Suppressor macrophage treated with lipopolysaccharide for 4 hours (primary cell): ENCODE measurements at regions not wholly inside any gene's neighbourhood (a gene's known extent, or its start where the extent isn't known, plus 50 kb on each side); places are given as distances from the start of the nearest gene placed in this dataset.

Experiments used
- DNase-seq: peaks from one replicate; pipeline ENCODE4 v3.0.0-alpha.2; 2020

DNA sequence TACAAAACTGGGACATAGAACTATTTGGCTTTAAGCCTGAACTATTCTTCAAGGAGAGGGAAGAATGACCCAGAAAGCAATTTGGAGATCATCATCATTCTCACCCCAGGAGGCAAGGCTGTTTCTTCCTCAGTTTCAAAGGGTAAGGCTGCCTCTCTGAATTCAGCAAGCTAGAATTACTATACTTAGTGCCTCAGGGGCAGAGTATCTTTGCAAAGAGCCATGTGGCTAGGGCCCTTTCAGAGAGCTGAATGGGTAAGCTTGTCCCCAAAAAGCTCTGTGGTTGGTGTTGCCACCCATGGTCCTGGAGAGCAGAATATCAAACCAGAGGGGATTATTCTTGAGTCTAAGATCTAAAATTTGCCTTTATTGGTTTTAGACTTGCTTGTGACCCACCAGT is 720.3 kb upstream of the ARPP21 start:
- no peak for DNase-seq

DNA sequence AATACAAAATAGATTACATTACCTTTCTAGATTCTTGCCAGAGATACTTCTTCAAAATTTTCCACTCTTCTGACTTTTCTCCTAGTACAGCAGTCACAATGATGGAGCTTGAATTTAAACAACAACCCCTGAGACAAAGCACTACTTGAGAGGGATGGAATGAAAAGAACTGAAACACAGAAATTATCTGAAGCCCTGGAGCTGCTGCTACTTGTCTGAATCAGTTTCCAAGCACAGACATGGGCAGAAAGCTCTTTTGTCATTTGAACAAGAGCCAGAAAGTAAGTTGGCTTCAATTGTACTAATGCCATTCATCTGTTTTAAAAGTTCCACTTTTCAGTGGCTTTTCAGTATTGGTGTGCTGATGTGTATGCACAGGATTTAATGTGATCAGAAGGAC is 718.5 kb upstream of the ARPP21 start:
- no peak for DNase-seq

- DNase-seq = no peak
These were observed 714.4 kb upstream of the ARPP21 start for GRCh38 chr3:34924961-34925360.

GRCh38 chr3:34925851-34926250 is 713.5 kb upstream of the ARPP21 start:
- DNase-seq = no peak

GRCh38 chr3:34929036-34929435 is 710.3 kb upstream of the ARPP21 start:
- DNase-seq = no peak

DNA sequence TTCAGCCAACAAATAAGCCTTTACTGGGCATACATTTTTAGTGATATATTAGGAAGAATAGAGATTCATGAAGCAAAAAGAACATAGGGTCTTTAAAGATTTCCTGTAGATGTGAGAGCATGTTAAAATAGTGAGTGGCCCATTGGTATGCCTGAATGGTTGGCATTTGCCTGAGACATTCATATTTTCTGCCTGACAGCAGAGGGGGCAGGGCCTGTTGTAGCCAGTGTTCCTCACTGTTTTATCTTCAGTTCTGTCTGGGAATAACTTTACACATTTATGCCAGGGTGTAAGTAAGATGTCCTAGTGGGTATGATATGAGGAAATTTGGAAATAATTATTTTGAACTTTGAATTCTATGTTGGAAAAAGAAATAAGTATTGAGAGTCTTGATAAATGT is 704.7 kb upstream of the ARPP21 start:
- no peak for DNase-seq

- DNase-seq = no peak
These were observed 700.5 kb upstream of the ARPP21 start for GRCh38 chr3:34938784-34939183.

GRCh38 chr3:34942256-34942655 is 697.1 kb upstream of the ARPP21 start:
- no peak for DNase-seq

DNA sequence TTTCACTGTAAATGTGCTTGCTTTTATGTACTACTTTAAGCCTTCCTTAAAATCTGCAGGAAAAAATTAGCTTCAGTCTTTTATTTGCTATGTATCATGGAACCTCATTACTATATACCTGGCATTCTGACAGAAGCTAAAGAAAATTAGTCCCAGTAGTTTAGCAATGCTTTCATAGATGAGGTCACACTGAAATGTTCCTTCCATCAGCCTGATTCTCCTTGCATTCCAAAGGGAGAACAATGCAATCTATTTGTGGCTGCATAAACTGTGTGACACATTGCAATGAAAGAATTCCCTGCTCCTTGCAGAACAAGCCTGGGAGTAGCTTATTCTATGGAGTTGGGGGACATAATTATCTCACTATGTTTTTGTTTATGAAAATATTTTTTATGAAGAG is 691.5 kb upstream of the ARPP21 start:
- DNase-seq = no peak

DNA sequence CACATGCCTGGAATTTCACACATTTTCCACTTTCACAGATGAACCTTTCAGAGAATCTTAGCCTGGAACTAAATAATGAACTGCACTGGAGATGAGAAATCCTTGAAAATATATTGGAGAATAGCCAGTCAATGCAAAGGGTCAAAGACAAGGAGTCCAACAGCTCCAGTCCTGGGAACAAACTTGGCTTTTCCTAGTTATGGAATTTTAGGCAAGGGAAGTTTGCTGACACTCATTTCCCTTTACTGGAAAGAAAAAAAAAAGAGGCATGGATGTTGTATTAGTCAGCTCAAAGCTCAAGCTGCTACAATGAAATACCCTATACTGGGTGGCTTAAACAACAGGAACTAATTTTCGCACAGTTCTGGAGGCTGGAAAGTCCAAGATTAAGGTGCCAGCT is 690.8 kb upstream of the ARPP21 start:
- DNase-seq = no peak

DNA sequence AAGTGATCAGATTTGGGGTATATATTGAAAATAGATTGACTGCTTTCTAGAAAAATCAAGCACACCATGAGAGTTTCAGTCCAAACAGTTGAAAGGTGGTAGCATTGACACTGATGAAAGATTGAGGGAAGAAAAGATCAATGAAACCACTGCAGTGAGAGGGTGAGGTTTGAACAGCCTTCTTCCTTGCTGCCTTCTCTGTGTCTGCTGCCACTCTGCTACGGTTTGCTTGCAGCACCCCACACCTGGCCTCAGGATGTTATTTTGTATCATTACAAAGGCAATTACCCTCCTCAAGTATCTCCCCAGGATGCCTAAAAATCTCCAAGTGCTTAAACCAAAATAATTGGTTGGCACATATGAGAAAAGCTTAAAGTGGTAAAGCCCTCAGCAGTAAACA is 683.6 kb upstream of the ARPP21 start:
- no peak for DNase-seq

DNA sequence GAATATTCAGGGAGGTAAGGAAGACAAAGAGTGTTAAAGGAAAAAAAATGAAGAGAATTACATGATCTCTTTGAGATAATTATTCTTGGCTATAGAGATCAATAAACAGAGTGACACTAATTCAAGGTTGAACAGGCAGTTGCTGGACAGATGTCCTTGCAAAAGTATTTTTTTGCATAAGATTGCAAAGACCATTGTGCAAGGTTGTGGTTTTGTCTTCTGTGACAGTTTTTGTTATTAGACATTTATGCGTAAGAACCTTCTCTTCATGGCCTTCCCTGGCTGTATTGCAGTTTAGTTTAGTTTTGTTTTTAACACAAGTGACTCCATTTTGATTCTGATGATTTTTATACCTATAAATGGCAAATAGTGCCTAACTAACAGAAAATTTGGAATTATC is 682.8 kb upstream of the ARPP21 start:
- no peak for DNase-seq

- no peak for DNase-seq
These were observed 681.6 kb upstream of the ARPP21 start for GRCh38 chr3:34957677-34958076.

DNA sequence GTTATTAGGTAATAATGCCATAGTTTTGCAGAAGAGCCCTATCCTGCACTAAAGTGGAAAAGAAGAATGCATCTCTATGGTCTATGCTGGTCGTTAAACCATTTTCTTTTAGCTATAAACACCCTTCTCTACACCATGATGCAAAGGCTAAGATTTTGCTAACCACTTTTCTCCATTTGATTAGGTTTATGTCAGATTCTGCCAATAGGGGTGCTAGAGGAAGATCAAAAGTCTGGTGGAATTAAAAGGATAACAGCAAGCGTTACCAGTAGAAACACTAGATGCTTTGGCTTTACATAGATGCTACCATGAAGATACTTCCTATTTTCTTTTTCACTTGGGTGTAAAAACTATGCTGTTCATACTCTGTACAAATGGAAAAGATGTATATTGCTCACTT is 669.8 kb upstream of the ARPP21 start:
- DNase-seq = no peak

GRCh38 chr3:34972481-34972880 is 666.8 kb upstream of the ARPP21 start:
- no peak for DNase-seq

GRCh38 chr3:34973586-34973985 is 665.7 kb upstream of the ARPP21 start:
- no peak for DNase-seq

DNA sequence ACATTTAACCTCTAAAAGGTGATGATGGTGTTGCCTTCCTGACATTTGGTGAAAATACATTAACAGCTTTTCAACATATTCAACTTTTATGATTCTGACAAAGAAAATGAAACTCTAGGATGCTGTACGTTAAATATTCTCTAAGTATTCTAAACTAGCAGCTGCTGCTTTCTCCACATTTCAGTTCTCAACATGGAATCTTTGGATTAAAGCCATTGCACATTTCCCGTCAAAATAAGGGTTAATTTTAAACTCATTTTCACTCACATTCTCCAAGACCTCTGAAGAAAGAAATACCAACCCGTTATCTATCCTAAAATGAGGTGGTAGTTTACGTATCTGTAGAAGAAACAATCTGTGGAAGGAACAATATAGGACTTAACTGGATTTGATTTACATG is 655.7 kb upstream of the ARPP21 start:
- no peak for DNase-seq

- no peak for DNase-seq
These were observed 651.0 kb upstream of the ARPP21 start for GRCh38 chr3:34988296-34988695.

- DNase-seq = no peak
These were observed 643.4 kb upstream of the ARPP21 start for GRCh38 chr3:34995796-34996430.

DNA sequence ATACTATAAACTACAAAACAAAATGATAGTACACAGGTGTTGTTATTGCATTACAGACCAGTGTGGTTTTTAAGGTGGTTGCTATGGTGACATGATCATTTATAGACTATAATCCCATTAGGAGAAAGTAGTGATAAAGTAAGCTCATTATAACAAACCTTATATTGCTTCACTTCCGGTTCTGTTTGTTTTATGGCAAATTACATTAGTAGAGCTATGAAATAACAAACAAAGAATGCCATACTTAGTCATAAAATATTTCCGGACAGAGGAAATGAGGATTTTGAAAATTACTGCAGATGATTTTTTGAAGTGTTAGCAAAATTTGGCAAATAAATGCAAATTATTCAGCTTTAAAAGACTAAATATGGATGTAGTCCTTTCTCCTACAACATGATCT is 640.4 kb upstream of the ARPP21 start:
- no peak for DNase-seq

GRCh38 chr3:35012214-35012613 is 627.1 kb upstream of the ARPP21 start:
- DNase-seq = no peak

- DNase-seq = no peak
These were observed 611.2 kb upstream of the ARPP21 start for GRCh38 chr3:35028157-35028556.

- no peak for DNase-seq
These were observed 596.9 kb upstream of the ARPP21 start for GRCh38 chr3:35042210-35042991.

DNA sequence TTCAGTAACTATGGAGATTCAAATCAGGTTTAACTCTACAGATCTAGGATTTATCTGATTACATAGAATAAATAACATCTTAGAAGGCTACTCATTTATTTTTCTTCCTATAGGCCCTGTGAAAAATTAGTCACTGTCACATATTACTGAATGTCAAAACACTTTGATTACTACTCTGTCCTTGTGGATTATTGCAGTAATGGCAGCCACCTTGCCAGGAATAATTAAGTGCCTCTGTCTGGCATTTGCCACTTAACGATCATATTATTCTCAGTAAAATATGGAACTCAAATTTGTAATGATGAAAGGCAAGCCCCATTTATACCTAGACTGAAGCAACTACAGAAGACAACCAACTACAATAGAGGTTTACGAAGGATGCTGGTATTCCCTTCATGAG is 596.3 kb upstream of the ARPP21 start:
- no peak for DNase-seq

- DNase-seq = no peak
These were observed 595.1 kb upstream of the ARPP21 start for GRCh38 chr3:35044190-35044589.
